WTC11 (cell line): ENCODE measurements at regions not wholly inside any gene's neighbourhood (a gene's known extent, or its start where the extent isn't known, plus 50 kb on each side); places are given as distances from the start of the nearest gene placed in this dataset.

ENCODE experiments used
- CTCF ChIP-seq: fragments of 200-600 bp; IDR thresholded peaks from 2 replicates; pipeline ENCODE4 v1.8.0; 2022; ENCODE audit warnings: antibody characterized with exemption
- E2F4 ChIP-seq: sonication (generic); formaldehyde crosslinking; IDR thresholded peaks from 2 replicates; pipeline ENCODE4 v1.8.1; 2022; ENCODE audit warnings: low read depth, mild to moderate bottlenecking, moderate library complexity, missing genetic modification reagents, borderline replicate concordance
- ETV6 ChIP-seq: sonication (generic); formaldehyde crosslinking; IDR thresholded peaks from 2 replicates; pipeline ENCODE4 v1.8.1; 2022; ENCODE audit warnings: mild to moderate bottlenecking, missing genetic modification reagents
- FOXP1 ChIP-seq: sonication (generic); formaldehyde crosslinking; IDR thresholded peaks from 2 replicates; pipeline ENCODE4 v1.8.0; 2022; ENCODE audit warnings: missing genetic modification reagents, mild to moderate bottlenecking, moderate library complexity, borderline replicate concordance
- STAT6 ChIP-seq: sonication (generic); formaldehyde crosslinking; conservative IDR thresholded peaks from 2 replicates; pipeline ENCODE4 v1.8.1; 2023; ENCODE audit warnings: mild to moderate bottlenecking, low read depth, missing genetic modification reagents, moderate library complexity
- ZBTB21 ChIP-seq: sonication (generic); formaldehyde crosslinking; IDR thresholded peaks from 2 replicates; pipeline ENCODE4 v1.8.1; 2023; ENCODE audit warnings: mild to moderate bottlenecking, missing genetic modification reagents, borderline replicate concordance
- ZSCAN18 ChIP-seq: fragments of 250-450 bp; sonication (Bioruptor Pico); IDR thresholded peaks from 2 replicates; pipeline ENCODE4 v2.1.2; 2022; ENCODE audit warnings: mild to moderate bottlenecking, moderate library complexity

- TF ChIP-seq CTCF (no peak), ZBTB21 (CRISPR knock-in tag) (no peak), STAT6 (no peak), ZSCAN18 (no peak), FOXP1 (CRISPR knock-in tag) (no peak), E2F4 (CRISPR knock-in tag) (no peak), ETV6 (no peak)
Measured at GRCh38 chr2:2738276-2738675, 407.2 kb upstream of the MYT1L start.
